Esophagus squamous epithelium (tissue), 5 donors: ENCODE measurements at regions not wholly inside any gene's neighbourhood (a gene's known extent, or its start where the extent isn't known, plus 50 kb on each side); places are given as distances from the start of the nearest gene placed in this dataset.
"Not testable (repeated sequence)": the region's sequence is repeated elsewhere in the genome, so short reads cannot be mapped to it uniquely, and the experiment has no call there.

ENCODE experiments used
- DNase-seq: peaks from one replicate; lab custom pipeline; 2025; lab: John Stamatoyannopoulos, UW
- H3K27ac ChIP-seq, 4 donors: fragments of 200-600 bp; sonication (generic); one replicate each; pipeline ENCODE4 v1.5.1; 2016 to 2019; ENCODE audit warnings: mild to moderate bottlenecking in 1 of 4
- H3K27me3 ChIP-seq, 4 donors: fragments of 200-600 bp; sonication (generic); 1 replicate in 3 of 4; 2 replicates in 1 of 4; pipeline versions ENCODE4 v1.5.1 to v1.6.0; 2017 to 2021; ENCODE audit warnings: antibody characterized with exemption in 1 of 4
- H3K36me3 ChIP-seq, 3 donors: fragments of 200-600 bp; sonication (generic); one replicate each; pipeline ENCODE4 v1.5.1; 2016 to 2019
- H3K4me1 ChIP-seq, 3 donors: fragments of 200-600 bp; sonication (generic); one replicate each; pipeline ENCODE4 v1.5.1; 2017 to 2019
- H3K4me3 ChIP-seq, 4 donors: fragments of 200-600 bp; sonication (generic); 1 replicate in 3 of 4; 2 replicates in 1 of 4; pipeline ENCODE4 v1.5.1; 2016 to 2019; ENCODE audit warnings: mild to moderate bottlenecking in 2 of 4, moderate library complexity in 1 of 4
- H3K9me3 ChIP-seq, 3 donors: fragments of 200-600 bp; sonication (generic); one replicate each; pipeline ENCODE4 v1.5.1; 2016 to 2019
- POLR2A ChIP-seq, 4 donors: fragments of 450-650 bp; IDR thresholded peaks; one replicate each; pipeline ENCODE4 v1.6.1; 2017; ENCODE audit warnings: antibody characterized with exemption in 4 of 4, mild to moderate bottlenecking in 4 of 4, moderate library complexity in 3 of 4
- WGBS, 2 donors: methylation state at CpG; one replicate each; pipeline ENCODE4 v1.1.5; 2018; 5-methylcytosine and 5-hydroxymethylcytosine counted together
- intact Hi-C: fragments of 100-400 bp; cut with DNase I; formaldehyde crosslinking; loops from one replicate; pipeline ENCODE4 v1.15.0; 2022
- TF ChIP-seq, protein P1 (sequence below), 6 experiments: fragments of 450-650 bp in 4 of 6; fragments of 200-600 bp in 2 of 6; sonication (generic) in 2 of 6; IDR thresholded peaks; one replicate each; pipeline ENCODE4 v1.5.1; 2016 to 2019; ENCODE audit warnings: antibody characterized with exemption in 6 of 6, mild to moderate bottlenecking in 4 of 6, moderate library complexity in 4 of 6
- donor health status: DM: yes; HTN: yes; CAD: no.

DNA sequence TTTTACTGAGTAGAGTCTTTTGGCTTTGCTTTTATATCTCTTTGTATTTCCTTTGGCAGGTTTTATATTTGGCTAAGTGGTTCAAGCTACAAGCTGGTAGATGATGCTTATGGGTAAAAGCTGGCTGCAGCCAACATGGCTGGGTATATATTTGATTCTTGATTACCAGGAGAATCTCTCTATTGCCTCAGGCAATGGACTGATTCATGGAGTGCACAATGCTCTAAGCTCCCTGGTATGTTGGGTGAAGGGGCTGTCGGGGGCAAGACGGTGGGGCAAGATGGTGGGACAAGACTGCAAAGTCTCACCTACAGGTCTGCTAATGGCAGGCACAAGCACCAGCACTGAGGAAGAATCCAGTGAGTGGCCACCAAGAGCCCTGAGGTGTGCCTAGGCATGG is 366.6 kb downstream of the DMAC1 start:
- H3K27ac ChIP-seq: peak overlapping the region; percentile 46 to 69 (median 66)
- H3K4me3 ChIP-seq: no peak overlapping the region
- H3K36me3 ChIP-seq: no peaks in the 10 kb centered on the region
- H3K27me3 ChIP-seq: no peaks in the 10 kb centered on the region
- H3K9me3 ChIP-seq: peaks cover 0 to 11% (median 0%) of the 10 kb centered on the region in 3 donors
- DNase-seq: no peak
- intact Hi-C loops: no loop called here
- TF ChIP-seq POLR2A (IDR thresholded peaks at IDR 0.05): no peak
- WGBS, 2 donors: 38 to 60% methylated on average over 2 of the region's 2 CpGs
- H3K4me1 ChIP-seq: peaks cover 0 to 22% (median 0%) of the 10 kb centered on the region in 3 donors

GRCh38 chr9:7417397-7417796 is 382.2 kb downstream of the DMAC1 start:
- H3K27ac ChIP-seq, H3K4me1 ChIP-seq, H3K36me3 ChIP-seq, intact Hi-C loops, DNase-seq, H3K4me3 ChIP-seq, H3K9me3 ChIP-seq, H3K27me3 ChIP-seq: not testable (repeated sequence)
- WGBS, 2 donors: 73 to 100% methylated on average over 1 of the region's 1 CpG

- no peaks in the 10 kb centered on the region for H3K4me1 ChIP-seq
- TF ChIP-seq, protein P1, sequence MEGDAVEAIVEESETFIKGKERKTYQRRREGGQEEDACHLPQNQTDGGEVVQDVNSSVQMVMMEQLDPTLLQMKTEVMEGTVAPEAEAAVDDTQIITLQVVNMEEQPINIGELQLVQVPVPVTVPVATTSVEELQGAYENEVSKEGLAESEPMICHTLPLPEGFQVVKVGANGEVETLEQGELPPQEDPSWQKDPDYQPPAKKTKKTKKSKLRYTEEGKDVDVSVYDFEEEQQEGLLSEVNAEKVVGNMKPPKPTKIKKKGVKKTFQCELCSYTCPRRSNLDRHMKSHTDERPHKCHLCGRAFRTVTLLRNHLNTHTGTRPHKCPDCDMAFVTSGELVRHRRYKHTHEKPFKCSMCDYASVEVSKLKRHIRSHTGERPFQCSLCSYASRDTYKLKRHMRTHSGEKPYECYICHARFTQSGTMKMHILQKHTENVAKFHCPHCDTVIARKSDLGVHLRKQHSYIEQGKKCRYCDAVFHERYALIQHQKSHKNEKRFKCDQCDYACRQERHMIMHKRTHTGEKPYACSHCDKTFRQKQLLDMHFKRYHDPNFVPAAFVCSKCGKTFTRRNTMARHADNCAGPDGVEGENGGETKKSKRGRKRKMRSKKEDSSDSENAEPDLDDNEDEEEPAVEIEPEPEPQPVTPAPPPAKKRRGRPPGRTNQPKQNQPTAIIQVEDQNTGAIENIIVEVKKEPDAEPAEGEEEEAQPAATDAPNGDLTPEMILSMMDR (IDR thresholded peaks at IDR 0.05): no peak
- TF ChIP-seq POLR2A (IDR thresholded peaks at IDR 0.05): no peak
- no peak overlapping the region for H3K27ac ChIP-seq
- no peaks in the 10 kb centered on the region for H3K9me3 ChIP-seq
- no peak overlapping the region for H3K4me3 ChIP-seq
- intact Hi-C loops: no loop called here
- 10 to 67% methylated on average over 1 of the region's 1 CpG for WGBS, 2 donors
- no peak for DNase-seq
- H3K27me3 ChIP-seq: no peaks in the 10 kb centered on the region
- no peaks in the 10 kb centered on the region for H3K36me3 ChIP-seq
These were observed 383.7 kb downstream of the DMAC1 start for GRCh38 chr9:7415836-7416235.

DNA sequence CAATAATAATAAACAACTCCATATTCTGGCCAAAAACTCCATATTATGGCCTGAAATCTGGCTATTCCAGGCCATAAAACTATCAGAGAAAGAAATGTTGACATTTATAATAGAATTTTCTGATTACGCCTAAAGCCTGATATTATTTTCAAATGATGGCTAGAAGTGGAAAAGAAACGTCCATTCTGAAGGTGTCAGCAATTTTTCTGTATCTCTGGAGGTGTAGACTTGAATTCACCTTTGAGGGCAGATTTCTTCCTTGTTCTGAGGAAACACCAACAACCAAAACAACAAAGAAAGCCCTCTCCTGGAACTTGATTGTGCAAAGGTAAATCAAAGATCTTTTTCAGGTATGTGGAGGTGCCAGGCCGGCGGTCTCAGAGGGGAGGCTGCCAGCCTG is 390.7 kb downstream of the DMAC1 start:
- Histone ChIP-seq H3K9me3 (no peaks in the 10 kb centered on the region), H3K36me3 (no peaks in the 10 kb centered on the region), H3K4me3 (no peak overlapping the region), H3K4me1 (no peaks in the 10 kb centered on the region), H3K27me3 (no peaks in the 10 kb centered on the region), H3K27ac (no peak overlapping the region)
- no peak for TF ChIP-seq POLR2A (IDR thresholded peaks at IDR 0.05)
- TF ChIP-seq, protein P1 (IDR thresholded peaks at IDR 0.05): no peak
- no peak for DNase-seq
- WGBS, 2 donors: 84 to 94% methylated on average over 4 of the region's 4 CpGs
- intact Hi-C loops: loop anchor here (10.0 kb wide), 1 partner anchor 126 kb away; no protein-coding TSS in a partner anchor

GRCh38 chr9:7407246-7407645 is 392.3 kb downstream of the DMAC1 start:
- Histone ChIP-seq H3K27ac (no peak overlapping the region), H3K4me3 (no peak overlapping the region), H3K9me3 (no peaks in the 10 kb centered on the region), H3K27me3 (no peaks in the 10 kb centered on the region), H3K4me1 (no peaks in the 10 kb centered on the region), H3K36me3 (no peaks in the 10 kb centered on the region)
- no peak for DNase-seq
- TF ChIP-seq, protein P1 (IDR thresholded peaks at IDR 0.05): no peak
- TF ChIP-seq POLR2A (IDR thresholded peaks at IDR 0.05): no peak
- intact Hi-C loops: loop anchor here (10.0 kb wide), 1 partner anchor 128 kb away; no protein-coding TSS in a partner anchor
- 87 to 94% methylated on average over 3 of the region's 3 CpGs for WGBS, 2 donors

DNA sequence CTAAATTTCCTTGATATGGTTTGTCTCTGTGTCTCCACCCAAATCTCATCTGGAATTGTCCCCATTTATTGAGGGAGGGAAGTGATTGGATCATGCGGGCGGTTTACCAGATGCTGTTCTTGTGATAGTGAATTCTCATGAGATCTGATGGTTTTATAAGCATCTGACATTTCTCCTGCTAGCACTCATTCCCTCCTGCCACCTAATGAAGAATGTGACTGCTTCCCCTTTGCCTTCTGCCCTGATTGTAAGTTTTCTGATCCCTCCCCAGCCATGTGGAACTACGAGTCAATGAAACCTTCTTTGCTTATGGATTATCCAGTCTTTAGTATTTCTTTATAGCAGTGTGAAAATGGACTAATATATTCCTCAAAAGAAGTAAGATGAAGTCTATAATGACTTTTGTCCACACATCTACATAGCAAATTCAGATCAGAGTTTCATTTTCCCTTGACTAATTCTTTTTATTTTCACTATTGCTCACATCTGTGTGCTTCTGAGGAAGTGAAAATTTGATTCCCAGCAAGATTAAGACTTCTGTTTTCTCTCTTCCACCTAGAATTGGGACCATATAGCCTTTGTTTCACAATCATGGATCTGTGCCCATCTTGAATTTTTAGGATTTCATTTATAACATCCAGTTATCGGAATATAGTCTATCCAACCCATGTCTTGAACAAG is 393.5 kb downstream of the DMAC1 start:
- DNase-seq: no peak
- H3K4me3 ChIP-seq: no peak overlapping the region
- no peaks in the 10 kb centered on the region for H3K27me3 ChIP-seq
- intact Hi-C loops: loop anchor here (10.0 kb wide), 1 partner anchor 129 kb away; no protein-coding TSS in a partner anchor
- WGBS, 2 donors: 80 to 83% methylated on average over 4 of the region's 4 CpGs
- H3K4me1 ChIP-seq: no peaks in the 10 kb centered on the region
- H3K9me3 ChIP-seq: no peaks in the 10 kb centered on the region
- TF ChIP-seq, protein P1 (IDR thresholded peaks at IDR 0.05): no peak
- TF ChIP-seq POLR2A (IDR thresholded peaks at IDR 0.05): no peak
- H3K27ac ChIP-seq: no peak overlapping the region
- no peaks in the 10 kb centered on the region for H3K36me3 ChIP-seq
